ENCODE measurements at regions not wholly inside any gene's neighbourhood (a gene's known extent, or its start where the extent isn't known, plus 50 kb on each side); places are given as distances from the start of the nearest gene placed in this dataset.

GRCh38 chr5:40165106-40165788 is 514.5 kb upstream of the PTGER4 start:
- DNase-seq (ENCODE audit: low spot score): no peak
- ChIA-PET CTCF (interaction anchor here (0.6 kb wide), 1 partner anchor 552 kb away, joined by 6 read pairs; no protein-coding TSS in a partner anchor), POLR2A (ENCODE audit: low non-redundant PET) (no interaction called here)
- H3K27ac ChIP-seq: no peak overlapping the region
- TF ChIP-seq, protein P1, sequence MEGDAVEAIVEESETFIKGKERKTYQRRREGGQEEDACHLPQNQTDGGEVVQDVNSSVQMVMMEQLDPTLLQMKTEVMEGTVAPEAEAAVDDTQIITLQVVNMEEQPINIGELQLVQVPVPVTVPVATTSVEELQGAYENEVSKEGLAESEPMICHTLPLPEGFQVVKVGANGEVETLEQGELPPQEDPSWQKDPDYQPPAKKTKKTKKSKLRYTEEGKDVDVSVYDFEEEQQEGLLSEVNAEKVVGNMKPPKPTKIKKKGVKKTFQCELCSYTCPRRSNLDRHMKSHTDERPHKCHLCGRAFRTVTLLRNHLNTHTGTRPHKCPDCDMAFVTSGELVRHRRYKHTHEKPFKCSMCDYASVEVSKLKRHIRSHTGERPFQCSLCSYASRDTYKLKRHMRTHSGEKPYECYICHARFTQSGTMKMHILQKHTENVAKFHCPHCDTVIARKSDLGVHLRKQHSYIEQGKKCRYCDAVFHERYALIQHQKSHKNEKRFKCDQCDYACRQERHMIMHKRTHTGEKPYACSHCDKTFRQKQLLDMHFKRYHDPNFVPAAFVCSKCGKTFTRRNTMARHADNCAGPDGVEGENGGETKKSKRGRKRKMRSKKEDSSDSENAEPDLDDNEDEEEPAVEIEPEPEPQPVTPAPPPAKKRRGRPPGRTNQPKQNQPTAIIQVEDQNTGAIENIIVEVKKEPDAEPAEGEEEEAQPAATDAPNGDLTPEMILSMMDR (conservative IDR thresholded peaks at IDR 0.05; ENCODE audit: low read depth): no peak

GRCh38 chr5:40160435-40160834 is 519.3 kb upstream of the PTGER4 start:
- no peak overlapping the region for H3K27ac ChIP-seq
- TF ChIP-seq, protein P1 (conservative IDR thresholded peaks at IDR 0.05; ENCODE audit: low read depth): no peak
- no peak for DNase-seq (ENCODE audit: low spot score)
- ChIA-PET CTCF (no interaction called here), POLR2A (ENCODE audit: low non-redundant PET) (no interaction called here)

DNA sequence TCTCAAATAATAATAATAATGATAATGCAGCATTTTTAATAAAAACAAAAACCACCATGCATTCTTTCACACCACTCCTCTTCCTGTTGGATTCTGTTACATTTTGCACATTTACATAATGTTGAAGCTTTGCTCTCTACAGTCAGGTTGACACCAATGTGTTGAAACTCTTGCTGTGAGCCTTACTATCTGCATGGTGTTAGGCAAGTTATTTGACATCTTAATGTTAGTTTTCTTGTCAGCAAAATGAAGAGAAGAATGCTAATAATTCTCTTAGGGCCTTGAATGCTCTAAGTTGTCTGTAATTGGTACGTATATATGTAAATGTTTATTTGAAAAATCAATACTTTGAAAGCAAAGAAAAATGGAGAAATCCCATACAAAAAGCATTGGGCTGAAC is 525.5 kb upstream of the PTGER4 start:
- TF ChIP-seq, protein P1 (conservative IDR thresholded peaks at IDR 0.05; ENCODE audit: low read depth): no peak
- H3K27ac ChIP-seq: no peak overlapping the region
- no peak for DNase-seq (ENCODE audit: low spot score)
- ChIA-PET POLR2A (ENCODE audit: low non-redundant PET) (no interaction called here), CTCF (no interaction called here)

GRCh38 chr5:40150896-40151295 is 528.8 kb upstream of the PTGER4 start:
- DNase-seq (ENCODE audit: low spot score): no peak
- no peak overlapping the region for H3K27ac ChIP-seq
- TF ChIP-seq, protein P1 (conservative IDR thresholded peaks at IDR 0.05; ENCODE audit: low read depth): no peak
- CTCF ChIA-PET: no interaction called here
- POLR2A ChIA-PET (ENCODE audit: low non-redundant PET): no interaction called here

GRCh38 chr5:40141896-40142295 is 537.8 kb upstream of the PTGER4 start:
- TF ChIP-seq, protein P1 (conservative IDR thresholded peaks at IDR 0.05; ENCODE audit: low read depth): no peak
- POLR2A ChIA-PET (ENCODE audit: low non-redundant PET): no interaction called here
- H3K27ac ChIP-seq: no peak overlapping the region
- CTCF ChIA-PET: no interaction called here
- no peak for DNase-seq (ENCODE audit: low spot score)

DNA sequence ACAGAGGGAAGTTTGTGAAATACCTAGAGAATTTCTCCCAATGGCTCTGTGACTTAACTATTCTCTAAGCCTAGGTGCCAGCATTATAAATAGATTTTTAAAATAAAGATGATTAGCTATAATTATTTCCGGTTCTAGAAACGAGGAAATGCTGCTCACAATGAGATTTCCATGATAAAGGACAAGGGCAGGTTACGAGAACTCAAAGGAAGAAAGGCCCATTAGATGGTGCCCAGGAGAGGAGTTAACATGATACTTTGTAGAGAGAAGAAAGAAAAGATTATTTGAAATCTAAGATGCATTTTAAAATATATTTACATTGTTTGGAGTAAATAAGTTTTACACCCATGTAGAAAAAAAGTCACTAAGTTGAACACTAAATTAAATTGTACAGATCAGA is 538.3 kb upstream of the PTGER4 start:
- no peak overlapping the region for H3K27ac ChIP-seq
- no peak for DNase-seq (ENCODE audit: low spot score)
- TF ChIP-seq, protein P1 (conservative IDR thresholded peaks at IDR 0.05; ENCODE audit: low read depth): no peak
- CTCF ChIA-PET: interaction anchor here (0.7 kb wide), 1 partner anchor 147 kb away, joined by 11 read pairs; no protein-coding TSS in a partner anchor
- POLR2A ChIA-PET (ENCODE audit: low non-redundant PET): no interaction called here
